Mammary epithelial cell (primary cell): ENCODE measurements at regions not wholly inside any gene's neighbourhood (a gene's known extent, or its start where the extent isn't known, plus 50 kb on each side); places are given as distances from the start of the nearest gene placed in this dataset.

Experiments used
- CTCF ChIP-seq, 2 donors: IDR thresholded peaks in 1 of 2; conservative IDR thresholded peaks in 1 of 2; 2 replicates each; pipeline ENCODE4 v1.5.1; 2011 to 2012; ENCODE audit warnings: inconsistent platforms in 2 of 2, low read length in 2 of 2, mild to moderate bottlenecking in 2 of 2, control low read depth in 1 of 2, low read depth in 1 of 2; ENCODE audit not compliant: insufficient read depth in 1 of 2; ENCODE audit errors: extremely low read depth in 1 of 2
- EZH2 ChIP-seq: IDR thresholded peaks from 2 replicates; pipeline ENCODE4 v1.6.1; 2012; ENCODE audit warnings: low read length, inconsistent platforms, borderline replicate concordance

GRCh38 chr6:153263489-153263888 is 132.4 kb upstream of the RGS17 start:
- TF ChIP-seq CTCF (conservative IDR thresholded peaks at IDR 0.05 in 1 of 2, IDR thresholded peaks at IDR 0.05 in 1 of 2; ENCODE audit: extremely low read depth in 1 of 2, insufficient read depth in 1 of 2, low read depth in 1 of 2, low read length in 2 of 2) (no peak), EZH2 (no peak)
